Ammon's horn (tissue), 1 donor: ENCODE measurements at regions not wholly inside any gene's neighbourhood (a gene's known extent, or its start where the extent isn't known, plus 50 kb on each side); places are given as distances from the start of the nearest gene placed in this dataset.
"Not testable (repeated sequence)": the region's sequence is repeated elsewhere in the genome, so short reads cannot be mapped to it uniquely, and the experiment has no call there.

ENCODE experiments used
- DNase-seq: peaks from one replicate; pipeline ENCODE4 v3.0.0-alpha.2; 2016; ENCODE audit warnings: low spot score

DNA sequence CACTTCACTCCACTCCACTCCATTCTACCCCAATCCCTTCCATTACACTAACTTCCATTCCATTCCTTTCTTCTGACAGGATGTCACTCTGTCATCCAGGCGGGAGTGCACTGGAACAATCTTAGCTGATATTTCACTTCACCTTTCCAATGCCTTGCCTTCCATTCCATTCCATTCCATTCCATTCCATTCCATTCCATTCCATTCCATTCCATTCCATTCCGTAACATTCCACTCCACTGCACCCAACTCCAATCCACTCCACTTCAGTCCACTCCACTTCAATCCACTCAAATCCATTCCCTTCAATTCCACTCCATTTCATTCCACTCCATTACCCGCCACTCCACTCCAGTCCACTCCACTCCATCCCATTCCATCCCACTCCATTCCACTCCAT lies 1099.4 kb downstream of the TSPY10 start:
- DNase-seq, result peak; percentile 82

DNA sequence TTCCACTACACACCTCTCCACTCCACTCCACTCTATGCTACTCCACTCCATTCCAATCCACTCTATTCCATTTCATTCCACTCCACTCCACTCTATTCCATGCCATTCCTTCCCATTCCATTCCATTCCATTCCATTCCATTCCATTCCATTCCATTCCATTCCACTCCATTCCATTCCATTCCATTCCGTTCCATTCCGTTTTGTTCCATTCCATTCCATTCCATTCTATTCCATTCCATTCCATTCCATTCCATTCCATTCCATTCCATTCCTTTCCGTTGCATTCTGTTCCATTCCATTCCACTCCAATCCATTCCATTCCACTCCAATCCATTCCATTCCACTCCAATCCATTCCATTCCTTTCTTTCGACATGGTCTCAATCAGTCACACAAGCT lies 1121.1 kb downstream of the TSPY10 start:
- DNase-seq, result not testable (repeated sequence)

DNA sequence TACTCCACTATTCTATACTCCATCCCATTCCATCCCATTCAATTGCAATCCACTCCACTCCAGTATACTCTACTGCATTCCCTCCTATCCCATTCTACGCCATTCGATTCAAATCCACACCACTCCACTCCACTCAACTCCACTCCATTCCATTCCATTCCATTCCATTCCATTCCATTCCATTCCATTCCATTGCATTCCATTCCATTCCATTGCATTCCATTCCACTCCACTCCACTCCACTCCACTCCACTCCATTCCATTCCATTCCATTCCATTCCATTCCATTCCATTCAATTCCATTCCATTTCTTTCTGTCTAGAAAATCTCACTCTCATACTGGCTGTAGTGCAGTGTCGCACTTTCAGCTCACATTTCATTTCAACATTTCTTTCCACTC lies 1129.4 kb downstream of the TSPY10 start:
- DNase-seq, result not testable (repeated sequence)

DNA sequence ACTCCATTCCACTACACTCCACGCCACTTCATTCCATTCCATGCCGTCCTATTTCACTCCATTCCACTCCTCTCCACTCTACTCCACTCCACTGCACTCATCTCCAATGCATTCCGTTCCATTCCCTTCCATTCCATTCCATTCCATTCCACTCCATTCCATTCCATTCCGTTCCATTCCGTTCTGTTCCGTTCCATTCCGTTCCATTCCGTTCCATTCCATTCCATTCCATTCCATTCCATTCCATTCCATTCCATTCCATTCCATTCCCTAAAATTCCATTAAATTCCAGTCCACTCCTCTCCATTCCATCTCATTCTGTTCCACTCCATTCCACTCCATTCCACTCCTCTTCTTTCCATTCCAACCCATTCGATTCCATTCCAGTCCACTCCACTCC lies 1139.1 kb downstream of the TSPY10 start:
- no peak for DNase-seq

DNA sequence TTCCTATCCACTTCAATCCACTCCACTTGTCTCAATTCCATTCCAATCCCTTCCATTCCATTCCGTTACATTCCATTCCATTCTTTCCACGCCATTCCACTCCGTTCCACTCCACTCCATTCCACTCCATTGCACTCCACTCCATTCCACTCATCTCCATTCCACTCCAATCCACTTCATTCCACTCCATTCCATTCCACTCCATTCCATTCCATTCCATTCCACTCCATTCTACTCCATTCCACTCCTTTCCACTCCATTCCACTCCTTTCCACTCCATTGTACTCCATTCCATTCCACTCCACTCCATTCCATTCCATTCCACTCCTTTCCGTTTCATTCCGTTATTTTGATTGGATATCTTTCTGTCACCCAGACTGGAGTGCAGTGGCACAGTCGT lies 1158.7 kb downstream of the TSPY10 start:
- DNase-seq, result no peak
